ENCODE measurements at regions not wholly inside any gene's neighbourhood (a gene's known extent, or its start where the extent isn't known, plus 50 kb on each side); places are given as distances from the start of the nearest gene placed in this dataset.
"Not testable (repeated sequence)": the region's sequence is repeated elsewhere in the genome, so short reads cannot be mapped to it uniquely, and the experiment has no call there.

DNA sequence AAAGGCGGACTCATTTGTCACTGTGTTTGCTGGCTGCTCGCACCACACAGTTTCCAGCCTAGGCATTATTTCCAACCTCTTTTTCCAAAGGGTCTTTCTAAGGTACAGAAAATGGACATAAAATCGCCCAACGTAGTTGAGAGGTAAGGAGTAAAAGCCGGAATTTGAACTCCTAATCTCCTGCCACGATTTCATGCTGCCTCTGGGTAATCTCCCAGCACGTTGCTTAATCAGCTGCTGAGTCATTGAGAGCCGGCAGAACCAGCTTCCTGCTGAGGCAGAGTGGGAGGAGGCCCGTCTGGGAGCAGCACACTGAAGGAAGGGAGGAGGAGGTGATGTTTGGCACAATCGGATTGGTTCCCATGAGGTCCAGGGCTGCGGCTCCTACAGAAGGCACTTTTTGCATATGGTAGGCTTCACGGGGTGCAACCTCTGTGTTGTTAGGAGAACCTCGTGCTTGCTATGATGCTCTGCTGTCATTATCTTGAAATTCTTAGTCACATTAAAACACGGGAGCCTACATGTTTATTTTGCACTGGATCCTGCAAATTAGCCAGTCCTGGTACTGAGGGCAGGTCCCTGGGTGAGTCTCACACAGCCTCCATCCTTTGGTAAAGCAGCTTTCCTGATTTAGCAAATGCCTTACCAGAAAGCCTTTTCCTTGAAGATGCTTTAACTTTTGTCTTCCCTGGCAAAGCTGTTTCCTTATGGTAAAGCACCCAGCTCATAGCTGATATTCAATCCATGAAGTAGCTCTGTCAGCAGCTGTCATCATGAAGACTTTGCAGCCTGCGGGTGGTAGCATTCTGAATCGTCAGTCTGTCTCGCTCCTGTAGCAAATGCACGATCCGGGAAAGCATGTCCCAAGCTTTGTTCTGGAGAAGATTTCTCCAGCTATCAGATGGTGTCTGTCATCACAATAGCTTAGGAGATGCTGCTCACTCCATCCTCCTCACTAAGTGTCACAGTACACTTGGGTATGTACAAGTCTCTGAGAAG lies 191.6 kb upstream of the MSX2 start:
- peak; percentile 79 to 84 for DNase-seq
- no peak for TF ChIP-seq GATA1 (IDR thresholded peaks at IDR 0.05; ENCODE audit: low read depth, low read length)
- TF ChIP-seq POLR2A (IDR thresholded peaks at IDR 0.05; ENCODE audit: low read length): no peak

DNA sequence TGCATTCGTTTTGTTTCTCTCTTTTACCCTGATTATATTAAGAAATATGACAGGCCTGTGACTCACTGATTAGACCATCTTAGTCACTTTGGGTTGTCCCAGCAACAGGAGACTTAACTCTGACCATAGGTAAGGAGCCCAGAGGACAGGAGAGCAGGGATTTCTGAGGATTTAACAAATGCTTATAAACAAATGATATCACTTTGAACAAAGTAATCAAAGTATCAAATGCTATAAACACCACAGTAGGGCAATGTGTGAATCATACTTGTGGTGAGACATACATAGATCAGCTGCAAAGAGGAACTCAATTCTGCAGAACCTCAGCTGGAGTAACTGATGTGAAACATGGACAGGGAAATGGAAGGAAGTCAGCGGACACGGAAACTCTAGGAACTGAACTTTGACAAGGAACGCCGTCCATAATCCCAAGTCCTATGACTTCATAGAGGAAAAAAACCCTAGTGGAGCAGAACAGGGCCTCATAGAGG lies 190.6 kb upstream of the MSX2 start:
- no peak for TF ChIP-seq GATA1 (IDR thresholded peaks at IDR 0.05; ENCODE audit: low read depth, low read length)
- TF ChIP-seq POLR2A (IDR thresholded peaks at IDR 0.05; ENCODE audit: low read length): no peak
- DNase-seq: peak in 1 of 2 experiments; percentile 25

DNA sequence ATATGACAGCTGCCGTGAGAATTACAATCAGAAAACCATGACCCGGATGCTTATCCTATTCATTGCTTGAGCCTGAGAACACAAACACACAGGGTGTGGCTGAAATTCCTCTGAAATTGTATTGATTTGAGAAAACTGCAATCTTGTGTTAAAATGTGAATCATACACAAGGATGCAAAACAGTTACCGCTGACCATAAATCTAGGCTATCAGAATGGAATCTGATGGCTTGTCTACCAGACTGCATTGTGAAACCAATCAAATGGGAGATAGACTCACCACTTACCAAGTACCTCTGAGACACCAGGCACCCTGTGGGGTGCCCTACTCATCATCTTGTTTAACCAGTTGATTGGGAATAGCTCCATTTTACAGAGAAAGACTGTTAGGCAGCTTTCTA lies 188.7 kb upstream of the MSX2 start:
- TF ChIP-seq POLR2A (IDR thresholded peaks at IDR 0.05; ENCODE audit: low read length): no peak
- no peak for TF ChIP-seq GATA1 (IDR thresholded peaks at IDR 0.05; ENCODE audit: low read depth, low read length)
- no peak for DNase-seq

DNA sequence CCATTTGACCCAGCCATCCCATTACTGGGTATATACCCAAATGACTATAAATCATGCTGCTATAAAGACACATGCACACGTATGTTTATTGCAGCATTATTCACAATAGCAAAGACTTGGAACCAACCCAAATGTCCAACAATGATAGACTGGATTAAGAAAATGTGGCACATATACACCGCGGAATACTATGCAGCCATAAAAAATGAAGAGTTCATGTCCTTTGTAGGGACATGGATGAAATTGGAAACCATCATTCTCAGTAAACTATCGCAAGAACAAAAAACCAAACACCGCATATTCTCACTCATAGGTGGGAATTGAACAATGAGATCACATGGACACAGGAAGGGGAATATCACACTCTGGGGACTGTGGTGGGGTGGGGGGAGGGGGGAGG lies 184.6 kb upstream of the MSX2 start:
- not testable (repeated sequence) for DNase-seq

DNA sequence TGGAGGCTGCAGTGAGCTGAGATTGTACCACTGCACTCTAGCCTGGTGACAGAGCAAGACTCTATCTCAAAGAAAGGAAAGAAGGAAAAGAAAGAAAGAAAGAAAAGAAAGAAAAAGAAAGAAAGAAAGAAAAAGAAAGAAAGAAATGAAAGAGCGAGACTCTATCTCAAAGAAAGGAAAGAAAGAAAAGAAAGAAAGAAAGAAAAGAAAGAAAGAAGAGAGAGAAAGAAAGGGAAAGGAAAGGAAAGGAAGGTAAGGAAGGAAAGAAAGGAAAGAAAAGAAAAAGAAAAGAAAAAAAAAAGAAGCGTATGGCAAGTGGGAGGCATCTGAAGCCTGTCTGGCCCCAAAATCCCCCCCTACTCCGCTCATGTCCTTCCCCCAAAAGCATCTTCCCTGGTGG lies 182.3 kb upstream of the MSX2 start:
- DNase-seq: no peak
- TF ChIP-seq POLR2A (IDR thresholded peaks at IDR 0.05; ENCODE audit: low read length): no peak
- TF ChIP-seq GATA1 (IDR thresholded peaks at IDR 0.05; ENCODE audit: low read depth, low read length): no peak

DNA sequence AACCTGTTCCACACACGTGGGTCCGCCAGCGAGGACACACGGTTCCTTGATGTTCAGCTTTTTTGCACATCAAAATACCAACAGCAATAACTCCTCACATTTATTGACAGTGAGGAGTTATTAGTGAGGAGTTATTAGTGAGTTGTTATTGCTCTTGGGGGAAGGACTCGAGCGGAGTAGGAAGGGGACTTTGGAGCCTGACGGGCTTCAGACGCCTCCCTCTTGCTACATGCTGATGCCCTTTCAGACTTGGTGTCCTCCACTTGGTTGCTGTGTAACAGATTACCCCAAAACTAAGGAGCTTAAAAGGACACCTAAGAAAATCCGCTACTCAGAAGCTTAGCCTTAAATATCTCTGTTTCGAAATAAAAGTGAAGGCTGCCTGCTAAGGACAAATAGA lies 181.9 kb upstream of the MSX2 start:
- TF ChIP-seq GATA1 (IDR thresholded peaks at IDR 0.05; ENCODE audit: low read depth, low read length): no peak
- no peak for TF ChIP-seq POLR2A (IDR thresholded peaks at IDR 0.05; ENCODE audit: low read length)
- no peak for DNase-seq

DNA sequence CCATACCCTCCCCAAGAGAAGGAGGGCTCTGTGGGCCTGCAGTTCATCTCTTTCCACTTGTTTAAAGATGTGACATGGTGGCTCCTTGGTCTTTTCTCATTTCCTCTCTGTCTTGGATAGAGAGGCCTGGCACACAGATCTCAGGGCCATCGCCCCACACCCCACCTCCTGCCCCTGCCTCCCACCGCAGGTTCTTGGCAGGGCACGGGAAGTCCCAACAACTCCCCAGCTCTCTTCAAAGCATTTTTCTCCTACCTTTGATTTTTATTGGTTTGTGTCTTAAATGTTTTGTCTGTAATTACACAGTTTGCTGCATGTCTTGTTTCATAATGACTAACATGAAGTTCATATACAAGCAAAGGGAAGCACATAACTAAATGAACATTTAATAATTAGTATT lies 178.5 kb upstream of the MSX2 start:
- DNase-seq: no peak
- TF ChIP-seq POLR2A (IDR thresholded peaks at IDR 0.05; ENCODE audit: low read length) (no peak), GATA1 (IDR thresholded peaks at IDR 0.05; ENCODE audit: low read depth, low read length) (no peak)

DNA sequence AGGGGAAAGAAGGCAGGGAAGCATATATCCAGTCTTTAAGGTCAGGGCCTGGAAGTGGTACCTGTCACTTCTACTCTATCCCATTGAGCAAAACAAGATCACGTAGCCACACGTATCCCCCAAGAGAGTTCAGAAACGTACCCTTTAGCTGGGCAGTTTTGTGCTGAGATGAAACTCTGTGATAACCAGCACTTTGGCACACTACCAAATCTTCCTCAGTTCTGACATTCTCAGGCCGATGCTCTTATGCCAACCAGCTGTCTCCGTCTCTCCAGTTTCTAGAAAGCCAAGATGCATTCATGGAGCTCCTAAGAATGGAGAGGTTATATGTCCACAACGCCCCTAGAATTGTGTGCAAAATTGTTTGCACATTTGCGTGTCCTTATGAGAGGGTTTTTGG lies 176.6 kb upstream of the MSX2 start:
- no peak for DNase-seq
- TF ChIP-seq POLR2A (IDR thresholded peaks at IDR 0.05; ENCODE audit: low read length): no peak
- no peak for TF ChIP-seq GATA1 (IDR thresholded peaks at IDR 0.05; ENCODE audit: low read depth, low read length)

DNA sequence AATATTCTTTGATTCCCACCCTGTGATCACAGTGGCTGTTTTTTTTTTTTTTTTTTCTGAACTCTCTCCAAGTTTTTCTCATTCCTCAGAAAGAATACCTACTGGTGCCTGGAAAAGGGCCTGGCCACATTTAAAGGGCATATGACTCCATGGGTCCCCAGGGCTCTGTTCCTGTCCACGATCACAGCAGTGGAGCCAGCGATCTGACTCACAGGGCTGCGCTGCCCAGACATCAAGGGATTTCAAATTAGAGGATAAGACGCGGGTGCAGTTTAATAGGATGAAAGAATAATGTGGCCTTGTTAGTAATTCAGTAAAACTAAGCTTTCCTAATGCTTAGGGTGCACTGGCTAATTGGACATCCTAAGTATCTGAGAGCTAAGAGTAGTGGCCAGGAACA lies 175.1 kb upstream of the MSX2 start:
- no peak for DNase-seq
- no peak for TF ChIP-seq GATA1 (IDR thresholded peaks at IDR 0.05; ENCODE audit: low read depth, low read length)
- no peak for TF ChIP-seq POLR2A (IDR thresholded peaks at IDR 0.05; ENCODE audit: low read length)

DNA sequence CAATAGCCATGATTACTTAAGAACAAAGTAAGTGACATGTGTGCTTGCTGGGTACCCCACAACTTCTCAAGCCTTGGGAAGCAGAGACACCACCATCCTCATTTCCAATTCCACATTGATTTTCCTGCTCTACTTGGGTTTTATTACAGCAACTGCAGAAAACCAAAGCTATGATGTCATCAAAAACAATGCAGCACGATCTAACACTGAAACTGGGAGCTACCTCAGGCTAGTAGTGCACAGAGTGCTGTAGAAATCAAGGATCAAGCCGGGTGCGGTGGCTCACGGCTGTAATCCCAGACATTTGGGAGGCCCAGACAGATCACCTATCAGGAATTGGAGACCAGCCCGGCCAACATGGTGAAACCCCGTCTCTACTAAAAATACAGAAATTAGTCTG lies 174.4 kb upstream of the MSX2 start:
- no peak for DNase-seq
- TF ChIP-seq POLR2A (IDR thresholded peaks at IDR 0.05; ENCODE audit: low read length) (no peak), GATA1 (IDR thresholded peaks at IDR 0.05; ENCODE audit: low read depth, low read length) (no peak)

DNA sequence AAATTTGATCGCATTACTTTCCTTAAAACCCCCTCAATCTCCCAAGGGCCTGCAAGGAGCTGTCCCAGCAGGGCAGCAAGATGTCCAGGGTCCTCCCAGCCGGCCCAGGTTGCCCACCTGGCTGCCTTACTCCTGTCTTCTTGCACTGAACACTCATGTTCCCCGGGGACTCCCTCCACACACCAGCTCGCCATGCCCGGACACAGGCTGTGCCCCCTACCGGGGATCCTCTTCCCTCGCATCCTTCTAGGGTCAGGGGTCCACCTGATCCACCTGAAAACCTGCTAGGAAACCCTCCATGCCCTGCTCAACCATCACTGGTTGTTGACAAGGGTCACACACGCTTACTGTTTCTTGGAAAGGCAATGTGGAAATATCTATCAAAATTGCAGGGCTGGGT lies 172.0 kb upstream of the MSX2 start:
- no peak for TF ChIP-seq POLR2A (IDR thresholded peaks at IDR 0.05; ENCODE audit: low read length)
- TF ChIP-seq GATA1 (IDR thresholded peaks at IDR 0.05; ENCODE audit: low read depth, low read length): no peak

DNA sequence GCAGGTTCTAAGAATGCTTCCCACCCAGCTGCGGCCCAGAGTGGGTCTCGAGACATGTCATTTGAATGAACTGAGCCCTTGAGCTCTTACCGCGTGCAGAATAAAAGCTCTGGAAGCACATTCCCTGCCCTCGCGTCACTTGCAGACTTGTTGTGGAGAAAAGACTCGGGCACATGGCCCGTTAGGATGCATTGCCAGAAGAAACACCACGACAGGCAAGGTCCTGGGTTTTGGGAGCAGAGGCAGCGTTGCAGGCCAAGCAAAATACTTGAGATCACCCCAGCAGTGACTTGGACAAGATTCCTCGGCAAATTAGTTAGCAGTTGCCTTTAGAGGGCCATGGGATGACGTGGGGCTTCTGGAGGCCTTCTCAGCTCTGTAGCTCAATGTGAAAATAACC lies 170.8 kb upstream of the MSX2 start:
- DNase-seq: no peak
- TF ChIP-seq POLR2A (IDR thresholded peaks at IDR 0.05; ENCODE audit: low read length) (no peak), GATA1 (IDR thresholded peaks at IDR 0.05; ENCODE audit: low read depth, low read length) (no peak)

More for the DNA sequence above, 172.0 kb upstream of the MSX2 start:
- peak in 1 of 2 experiments; percentile 9 for DNase-seq

DNA sequence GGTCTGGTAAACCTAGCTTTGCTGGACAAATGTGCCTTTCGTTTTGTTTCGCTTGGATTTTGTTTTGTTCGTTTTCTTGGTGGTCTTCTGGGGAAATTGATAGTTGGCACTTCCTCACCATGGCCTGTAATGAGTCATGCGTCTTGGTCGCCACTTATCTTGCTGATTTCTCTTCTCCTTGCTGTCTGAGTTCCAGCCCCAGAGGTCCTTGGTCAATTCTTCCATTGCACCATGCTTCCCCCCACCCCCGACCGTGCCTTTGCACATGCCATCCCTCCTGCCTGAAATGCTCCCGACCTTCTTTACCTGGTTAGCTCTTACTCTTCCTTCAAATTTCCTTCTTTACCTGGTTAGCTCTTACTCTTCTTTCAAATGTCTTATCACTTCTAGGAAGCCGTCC lies 168.7 kb upstream of the MSX2 start:
- TF ChIP-seq POLR2A (IDR thresholded peaks at IDR 0.05; ENCODE audit: low read length) (no peak), GATA1 (IDR thresholded peaks at IDR 0.05; ENCODE audit: low read depth, low read length) (no peak)
- no peak for DNase-seq

DNA sequence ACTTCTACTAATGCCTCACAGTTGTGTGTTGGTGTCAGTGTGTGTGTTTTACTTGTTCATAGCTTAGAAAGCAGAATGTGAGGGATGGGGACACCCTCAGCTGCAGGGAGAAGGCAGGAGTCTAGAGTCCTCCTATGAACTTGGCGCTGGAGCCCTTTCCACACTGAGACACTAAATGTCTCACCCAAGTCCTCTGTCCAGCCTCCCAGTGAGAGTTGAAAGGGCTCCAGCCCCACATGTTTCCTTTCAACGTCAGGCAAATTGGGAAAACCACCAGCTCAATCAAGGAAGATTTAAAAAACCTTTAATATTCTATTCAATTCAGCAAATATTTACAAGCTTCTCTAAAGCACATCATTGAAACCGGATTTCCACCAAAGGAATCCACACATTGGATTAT lies 167.6 kb upstream of the MSX2 start:
- no peak for TF ChIP-seq POLR2A (IDR thresholded peaks at IDR 0.05; ENCODE audit: low read length)
- no peak for TF ChIP-seq GATA1 (IDR thresholded peaks at IDR 0.05; ENCODE audit: low read depth, low read length)
- DNase-seq: no peak

DNA sequence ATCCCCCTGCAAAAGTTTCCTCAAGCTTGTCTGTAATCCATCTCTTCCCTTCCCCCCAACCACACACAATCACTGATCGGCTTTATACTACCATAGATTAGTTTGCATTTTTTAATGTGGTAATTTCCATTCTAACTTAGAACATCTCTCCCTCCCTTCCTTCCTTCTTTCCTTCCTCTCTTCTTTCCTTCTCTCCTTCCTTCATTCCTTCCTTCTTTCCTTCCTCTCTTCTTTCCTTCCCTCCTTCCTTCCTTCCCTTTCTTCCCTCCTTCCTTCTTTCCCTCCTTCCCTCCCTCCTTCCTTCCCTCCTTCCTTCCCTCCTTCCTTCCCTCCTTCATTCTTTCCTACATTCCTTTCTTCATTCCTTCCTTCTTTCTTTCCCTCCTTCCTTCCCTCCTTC lies 166.2 kb upstream of the MSX2 start:
- no peak for DNase-seq
- TF ChIP-seq GATA1 (IDR thresholded peaks at IDR 0.05; ENCODE audit: low read depth, low read length): no peak
- TF ChIP-seq POLR2A (IDR thresholded peaks at IDR 0.05; ENCODE audit: low read length): no peak

All from erythroblast (primary cell).